ENCODE measurements at regions not wholly inside any gene's neighbourhood (a gene's known extent, or its start where the extent isn't known, plus 50 kb on each side); places are given as distances from the start of the nearest gene placed in this dataset.
"Not testable (repeated sequence)": the region's sequence is repeated elsewhere in the genome, so short reads cannot be mapped to it uniquely, and the experiment has no call there.

DNA sequence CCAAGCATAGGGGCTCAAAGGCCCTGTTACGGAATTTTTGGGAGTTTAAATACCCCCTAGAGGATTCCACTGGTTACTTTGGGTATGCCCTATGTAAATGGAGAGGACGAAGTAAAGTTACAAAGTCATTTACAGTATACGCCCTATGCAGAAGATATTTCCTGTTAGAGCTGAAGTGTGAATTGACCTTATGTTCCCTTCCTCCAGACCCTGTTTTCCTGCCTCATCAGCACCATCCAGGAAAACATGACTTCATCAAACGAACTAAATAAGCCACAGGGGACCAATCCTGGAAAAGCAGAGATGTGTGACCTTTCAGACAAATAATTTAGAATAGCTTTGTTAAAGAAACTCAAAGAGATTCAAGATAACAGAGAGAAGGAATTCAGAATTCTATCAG, 177.4 kb downstream of the SQOR start:
- DNase-seq, result no peak

- not testable (repeated sequence) for DNase-seq
Measured at GRCh38 chr15:45817578-45817977, 182.7 kb downstream of the SQOR start.

DNA sequence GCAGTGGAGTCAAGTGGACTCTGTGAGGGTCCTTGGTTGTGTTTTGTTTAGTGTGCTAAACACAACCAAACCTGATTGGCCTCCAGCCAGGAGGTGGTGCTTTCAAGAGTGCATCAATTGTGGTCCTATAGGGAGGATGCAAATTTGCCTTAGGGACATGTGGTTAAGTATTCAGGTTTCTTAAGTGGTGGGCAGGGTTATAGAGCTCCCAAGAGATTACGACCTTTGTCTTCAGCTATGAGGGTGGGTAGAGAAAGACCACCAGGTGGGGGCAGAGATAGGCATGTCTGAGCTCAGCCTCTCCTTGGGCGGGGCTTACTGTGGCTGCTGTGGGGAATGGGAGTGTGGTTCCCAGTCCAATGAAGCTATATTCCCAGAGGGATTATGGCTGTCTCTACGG, 186.6 kb downstream of the SQOR start:
- DNase-seq, result no peak

- not testable (repeated sequence) for DNase-seq
Measured at GRCh38 chr15:45822968-45823367, 188.1 kb downstream of the SQOR start.

GRCh38 chr15:45827275-45827674, 192.4 kb downstream of the SQOR start:
- DNase-seq, result no peak

- DNase-seq, result no peak
Measured at GRCh38 chr15:45827766-45828165, 192.9 kb downstream of the SQOR start.

GRCh38 chr15:45829336-45830153, 194.7 kb downstream of the SQOR start:
- no peak for DNase-seq

DNA sequence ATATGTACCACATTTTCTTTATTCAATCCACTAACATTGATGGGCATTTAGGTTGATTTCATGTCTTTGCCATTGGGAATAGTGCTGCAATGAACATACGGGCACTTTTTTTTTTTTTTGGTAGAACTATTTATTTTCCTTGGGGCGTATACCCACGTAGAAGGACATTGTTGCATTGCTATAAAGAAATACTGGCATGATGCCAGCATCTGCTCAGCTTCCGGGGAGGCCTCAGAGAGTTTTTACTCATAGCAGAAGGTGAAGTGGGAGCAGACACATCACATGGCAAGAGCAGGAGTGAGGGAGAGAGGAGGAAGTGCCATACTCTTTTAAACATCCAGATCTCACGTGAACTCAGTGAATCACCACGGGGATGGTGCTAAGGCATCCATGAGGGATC, 197.0 kb downstream of the SQOR start:
- DNase-seq, result no peak

DNA sequence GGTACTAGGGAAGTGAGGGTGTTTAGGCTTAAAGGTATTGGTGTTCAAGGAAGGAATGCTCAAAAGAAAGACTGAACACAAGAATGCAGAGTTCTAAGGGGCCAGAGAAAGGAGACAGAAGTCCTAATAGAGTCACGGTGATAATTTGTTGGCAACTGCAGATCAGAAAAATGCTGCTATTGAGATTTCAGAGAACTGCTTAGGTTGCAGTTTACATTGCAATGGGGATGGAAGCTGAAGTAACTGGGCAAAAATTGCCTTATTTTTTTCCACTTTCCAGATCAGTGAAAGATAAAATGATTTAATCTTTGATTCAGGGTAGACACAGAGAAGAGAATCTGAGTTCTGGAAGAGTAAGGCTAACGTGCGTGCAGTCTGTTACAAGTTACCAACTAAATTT, 199.8 kb downstream of the SQOR start:
- no peak for DNase-seq

DNA sequence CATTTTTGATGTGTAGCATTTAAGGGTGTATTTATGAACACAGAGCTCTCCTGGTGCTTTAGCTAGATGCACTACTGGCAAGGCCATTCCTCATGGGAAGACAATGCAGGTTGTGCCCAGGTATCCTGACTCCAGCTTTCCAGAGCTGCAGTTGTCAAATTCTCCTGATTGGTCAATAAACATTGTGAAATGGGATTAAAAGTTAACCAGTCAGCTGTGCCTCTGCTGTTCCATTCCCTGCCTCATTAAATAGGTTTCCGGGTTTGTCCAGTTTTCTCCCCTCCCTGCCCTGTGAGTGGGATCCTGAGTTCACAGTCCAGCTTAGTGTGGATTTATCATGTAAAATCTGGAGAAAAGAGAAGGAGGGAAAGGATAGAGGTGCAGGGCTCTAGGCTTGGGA, 207.3 kb downstream of the SQOR start:
- no peak for DNase-seq

GRCh38 chr15:45847645-45848044, 212.8 kb downstream of the SQOR start:
- no peak for DNase-seq

DNA sequence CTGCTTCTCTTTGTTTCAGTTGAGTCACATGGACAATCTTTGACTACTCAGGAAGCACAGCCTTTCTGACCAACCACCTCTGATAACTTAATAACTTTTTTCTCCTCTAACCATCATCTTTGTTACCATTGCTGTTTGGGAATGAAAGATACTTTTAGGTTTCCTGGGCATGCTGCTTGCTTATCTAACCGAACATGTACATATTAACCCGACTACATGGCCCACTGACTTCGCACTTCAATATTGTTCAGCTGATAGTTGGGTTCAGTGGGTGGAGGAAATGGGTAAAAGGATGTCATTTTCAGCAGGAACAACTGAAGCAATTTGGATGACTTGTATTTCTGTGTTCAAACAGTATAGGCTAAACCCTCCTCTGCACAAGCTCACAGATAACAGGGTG, 214.3 kb downstream of the SQOR start:
- DNase-seq, result no peak

GRCh38 chr15:45854455-45855202, 219.8 kb downstream of the SQOR start:
- no peak for DNase-seq

GRCh38 chr15:45855210-45855906, 220.5 kb downstream of the SQOR start:
- DNase-seq, result no peak

- no peak for DNase-seq
Measured at GRCh38 chr15:45855907-45856579, 221.2 kb downstream of the SQOR start.

DNA sequence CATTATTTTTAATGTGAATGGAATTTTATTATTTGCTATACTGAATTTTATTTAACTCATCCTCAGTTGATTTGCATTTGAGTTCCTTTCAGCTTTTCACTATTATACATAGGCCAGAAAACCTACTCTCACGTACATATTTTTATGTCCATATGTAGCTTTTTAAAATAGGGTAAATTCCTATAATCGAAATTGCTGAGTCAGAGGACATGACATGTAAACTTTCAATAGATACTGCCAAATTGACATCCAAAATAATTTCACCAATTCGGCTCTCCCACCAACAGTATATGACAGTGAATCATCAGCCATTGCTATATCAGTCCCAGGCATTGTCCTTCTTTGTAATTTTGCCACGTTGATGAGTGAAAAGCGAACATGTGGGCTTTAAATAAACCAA, 222.5 kb downstream of the SQOR start:
- DNase-seq, result no peak

DNA sequence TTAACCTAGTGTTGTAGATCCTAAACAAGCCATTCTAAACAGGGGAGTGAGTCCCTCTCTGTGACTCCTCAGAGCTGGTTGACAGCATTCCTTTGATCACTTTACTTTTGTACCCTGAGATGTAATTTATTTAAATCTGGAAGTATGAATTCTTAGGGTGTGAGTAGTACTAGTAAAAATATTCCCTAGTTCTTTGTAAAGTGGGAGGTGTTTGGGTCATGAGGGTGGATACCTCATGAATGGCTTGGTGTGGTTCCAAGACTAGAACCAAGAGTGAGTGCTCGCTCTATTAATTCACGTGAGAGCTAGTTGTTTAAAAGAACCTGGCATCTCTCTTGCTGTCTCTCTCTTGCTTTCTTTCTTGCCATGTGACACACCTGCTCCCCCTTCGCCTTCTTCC, 223.7 kb downstream of the SQOR start:
- DNase-seq, result no peak

DNA sequence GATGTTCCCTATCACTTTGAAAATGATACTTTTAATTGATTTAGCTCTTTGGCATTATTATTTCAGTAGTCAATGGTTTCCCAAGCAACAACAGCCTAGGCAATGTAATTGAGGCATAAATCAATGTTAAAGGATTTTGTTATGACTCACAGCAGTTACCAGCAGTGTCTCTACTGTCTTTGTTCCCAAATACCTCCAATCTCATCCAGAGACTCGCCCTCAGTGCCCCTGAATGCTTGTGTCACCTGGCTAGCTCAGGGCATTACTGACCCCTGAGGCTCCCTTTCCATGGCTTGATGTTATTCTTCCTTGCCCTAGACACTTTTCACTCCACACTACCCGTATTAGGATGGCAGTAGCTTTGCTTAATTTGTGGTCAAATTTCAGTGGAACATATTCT, 227.2 kb downstream of the SQOR start:
- no peak for DNase-seq

GRCh38 chr15:45863881-45864580, 229.2 kb downstream of the SQOR start:
- no peak for DNase-seq

DNA sequence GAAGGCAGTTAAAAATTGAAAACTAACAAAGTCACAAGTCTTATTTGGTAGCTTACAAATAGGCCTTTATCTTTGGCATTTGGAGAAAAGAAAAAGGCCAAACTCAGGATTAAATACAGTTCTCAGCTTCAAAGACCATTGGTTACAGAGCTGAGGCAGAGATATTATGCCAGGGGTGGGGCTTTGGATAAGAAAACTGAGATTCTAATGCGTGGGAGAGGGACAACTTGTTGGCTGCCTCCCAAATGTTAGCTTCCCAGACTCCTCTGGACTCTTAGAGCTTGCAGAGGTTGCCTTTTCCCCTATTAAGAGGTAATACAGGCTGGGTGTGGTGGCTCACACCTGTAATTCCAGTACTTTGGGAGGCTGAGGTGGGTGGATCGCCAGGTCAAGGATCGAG, 231.8 kb downstream of the SQOR start:
- DNase-seq, result no peak

DNA sequence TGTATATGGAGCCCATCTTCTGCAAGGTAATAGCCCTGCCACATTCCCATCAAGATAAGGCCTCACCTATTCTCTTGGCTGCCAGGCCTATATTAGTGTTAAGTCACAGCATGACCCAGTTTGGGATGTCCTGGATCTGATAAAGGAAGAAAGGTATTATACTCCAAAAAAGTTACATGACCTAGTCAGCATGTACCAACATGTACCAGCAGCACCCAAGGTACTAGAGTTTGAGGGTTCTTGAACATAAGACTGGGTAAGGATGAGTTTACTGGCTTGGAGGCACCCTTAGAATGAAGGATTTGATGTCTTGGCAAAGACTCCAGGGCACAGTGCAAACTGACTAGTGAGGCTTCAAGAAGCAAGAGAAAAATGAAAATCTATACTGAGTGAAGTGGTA, 232.5 kb downstream of the SQOR start:
- DNase-seq, result no peak

DNA sequence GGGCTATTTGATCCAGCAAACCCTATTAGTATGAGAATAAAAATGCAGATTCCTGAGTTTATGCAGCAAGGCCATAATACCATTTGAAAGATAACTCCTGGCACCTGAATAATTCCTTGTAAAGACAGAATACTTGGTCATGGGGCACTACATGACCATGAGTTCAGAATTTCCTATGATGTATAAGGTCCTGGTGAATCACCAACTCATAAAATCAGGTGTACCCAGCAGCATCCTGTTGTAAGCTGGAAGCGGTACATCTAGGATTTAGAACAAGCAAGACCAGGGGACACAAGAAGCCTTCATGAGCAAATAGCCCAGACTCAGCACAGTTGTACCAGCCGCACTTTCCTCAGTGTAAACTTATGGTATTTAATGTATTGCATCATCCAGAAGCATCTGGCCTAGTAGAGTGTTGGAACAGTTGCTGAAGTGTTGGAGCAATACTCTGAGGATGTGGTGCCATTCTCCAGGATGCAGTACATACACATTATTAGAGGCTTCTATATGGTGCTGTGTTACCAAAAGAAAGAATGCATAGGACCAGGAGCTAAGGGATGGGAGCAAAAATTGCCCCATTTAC, 233.4 kb downstream of the SQOR start:
- no peak for DNase-seq

Data from activated CD4-positive, alpha-beta T cell treated with anti-CD3 and anti-CD28 coated beads, Interleukin-2, amount 50 U/mL, for 48 hours (primary cell).